MM.1S (cell line): ENCODE measurements at regions not wholly inside any gene's neighbourhood (a gene's known extent, or its start where the extent isn't known, plus 50 kb on each side); places are given as distances from the start of the nearest gene placed in this dataset.

Experiments
- EZH2 ChIP-seq: fragments of 300-600 bp; sonication (generic); optimal IDR thresholded peaks from 2 replicates; pipeline ENCODE3; 2017; ENCODE audit warnings: low read depth, mild to moderate bottlenecking, antibody characterized with exemption, low read length, mixed read lengths
- TF ChIP-seq, protein P1 (sequence below): fragments of 300-600 bp; sonication (generic); IDR thresholded peaks from 2 replicates; pipeline ENCODE4 v1.5.1; 2016; ENCODE audit warnings: antibody characterized with exemption, low read length, mixed read lengths

DNA sequence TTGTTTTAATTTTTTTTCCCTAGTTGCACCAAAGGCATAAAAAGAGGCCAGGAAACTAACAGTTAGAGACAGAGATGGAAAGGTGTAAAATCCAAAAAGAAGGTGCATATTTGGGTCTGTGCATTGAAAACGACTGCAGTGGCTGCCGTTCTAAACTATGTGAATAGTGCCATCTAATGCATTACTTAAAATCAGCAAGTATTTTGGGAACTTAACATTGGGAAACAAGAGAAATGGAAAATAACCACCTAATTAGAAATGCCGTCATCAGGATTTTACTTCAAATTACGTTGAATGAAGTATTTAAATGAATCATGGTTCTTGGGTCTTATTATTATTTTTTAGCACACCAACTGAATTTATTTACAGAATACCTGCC is 189.5 kb upstream of the MIR17HG start:
- TF ChIP-seq, protein P1, sequence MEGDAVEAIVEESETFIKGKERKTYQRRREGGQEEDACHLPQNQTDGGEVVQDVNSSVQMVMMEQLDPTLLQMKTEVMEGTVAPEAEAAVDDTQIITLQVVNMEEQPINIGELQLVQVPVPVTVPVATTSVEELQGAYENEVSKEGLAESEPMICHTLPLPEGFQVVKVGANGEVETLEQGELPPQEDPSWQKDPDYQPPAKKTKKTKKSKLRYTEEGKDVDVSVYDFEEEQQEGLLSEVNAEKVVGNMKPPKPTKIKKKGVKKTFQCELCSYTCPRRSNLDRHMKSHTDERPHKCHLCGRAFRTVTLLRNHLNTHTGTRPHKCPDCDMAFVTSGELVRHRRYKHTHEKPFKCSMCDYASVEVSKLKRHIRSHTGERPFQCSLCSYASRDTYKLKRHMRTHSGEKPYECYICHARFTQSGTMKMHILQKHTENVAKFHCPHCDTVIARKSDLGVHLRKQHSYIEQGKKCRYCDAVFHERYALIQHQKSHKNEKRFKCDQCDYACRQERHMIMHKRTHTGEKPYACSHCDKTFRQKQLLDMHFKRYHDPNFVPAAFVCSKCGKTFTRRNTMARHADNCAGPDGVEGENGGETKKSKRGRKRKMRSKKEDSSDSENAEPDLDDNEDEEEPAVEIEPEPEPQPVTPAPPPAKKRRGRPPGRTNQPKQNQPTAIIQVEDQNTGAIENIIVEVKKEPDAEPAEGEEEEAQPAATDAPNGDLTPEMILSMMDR = no peak
- no peak for TF ChIP-seq EZH2
